ENCODE measurements at regions not wholly inside any gene's neighbourhood (a gene's known extent, or its start where the extent isn't known, plus 50 kb on each side); places are given as distances from the start of the nearest gene placed in this dataset.
A peak's percentile ranks its signal among the peaks of the same experiment; 100 is the strongest.
"Not testable (repeated sequence)": the region's sequence is repeated elsewhere in the genome, so short reads cannot be mapped to it uniquely, and the experiment has no call there.

- Histone ChIP-seq H3K4me1 (no peaks in the 10 kb centered on the region), H3K27ac (no peak overlapping the region), H3K36me3 (no peaks in the 10 kb centered on the region), H3K9me3 (no peaks in the 10 kb centered on the region), H3K27me3 (no peaks in the 10 kb centered on the region), H3K4me3 (no peak overlapping the region)
- peak in 1 of 3 donors; percentile 57 for TF ChIP-seq CTCF (IDR thresholded peaks at IDR 0.05)
- no peak for TF ChIP-seq POLR2AphosphoS5 (IDR thresholded peaks at IDR 0.05)
- DNase-seq (ENCODE audit: low spot score in 2 of 2), result no peak
- intact Hi-C loops (cut with DNase I; ENCODE audit: low total_unique reads), result no loop called here
Observed at GRCh38 chrY:19433059-19433458, 311.5 kb downstream of the KDM5D start.

GRCh38 chrY:19427736-19428518 is 316.6 kb downstream of the KDM5D start:
- H3K36me3 ChIP-seq, result no peaks in the 10 kb centered on the region
- H3K4me1 ChIP-seq, result no peaks in the 10 kb centered on the region
- DNase-seq (ENCODE audit: low spot score in 2 of 2), result no peak
- TF ChIP-seq POLR2A (IDR thresholded peaks at IDR 0.05) (no peak), POLR2AphosphoS5 (IDR thresholded peaks at IDR 0.05) (no peak), CTCF (IDR thresholded peaks at IDR 0.05) (no peak)
- no peak overlapping the region for H3K4me3 ChIP-seq
- H3K27me3 ChIP-seq, result no peaks in the 10 kb centered on the region
- H3K27ac ChIP-seq, result no peak overlapping the region
- H3K9me3 ChIP-seq, result no peaks in the 10 kb centered on the region
- intact Hi-C loops (cut with DNase I; ENCODE audit: low total_unique reads), result no loop called here

- H3K4me3 ChIP-seq; H3K27ac ChIP-seq; H3K4me1 ChIP-seq; DNase-seq (ENCODE audit: low spot score in 2 of 2); intact Hi-C loops (cut with DNase I; ENCODE audit: low total_unique reads); H3K9me3 ChIP-seq; H3K27me3 ChIP-seq; H3K36me3 ChIP-seq: not testable (repeated sequence)
Observed at GRCh38 chrY:19427191-19427590, 317.3 kb downstream of the KDM5D start.

- Histone ChIP-seq H3K9me3 (no peaks in the 10 kb centered on the region), H3K4me3 (no peak overlapping the region), H3K27me3 (no peaks in the 10 kb centered on the region), H3K36me3 (no peaks in the 10 kb centered on the region), H3K4me1 (no peaks in the 10 kb centered on the region), H3K27ac (no peak overlapping the region)
- DNase-seq (ENCODE audit: low spot score in 2 of 2), result no peak
- intact Hi-C loops (cut with DNase I; ENCODE audit: low total_unique reads), result no loop called here
- TF ChIP-seq CTCF (IDR thresholded peaks at IDR 0.05) (no peak), POLR2AphosphoS5 (IDR thresholded peaks at IDR 0.05) (no peak), POLR2A (IDR thresholded peaks at IDR 0.05) (no peak)
Observed at GRCh38 chrY:19410980-19411766, 333.4 kb downstream of the KDM5D start.

- H3K36me3 ChIP-seq, result no peaks in the 10 kb centered on the region
- no peak overlapping the region for H3K4me3 ChIP-seq
- DNase-seq (ENCODE audit: low spot score in 2 of 2), result no peak
- no peaks in the 10 kb centered on the region for H3K4me1 ChIP-seq
- intact Hi-C loops (cut with DNase I; ENCODE audit: low total_unique reads), result no loop called here
- TF ChIP-seq POLR2AphosphoS5 (IDR thresholded peaks at IDR 0.05) (no peak), CTCF (IDR thresholded peaks at IDR 0.05) (no peak), POLR2A (IDR thresholded peaks at IDR 0.05) (no peak)
- no peaks in the 10 kb centered on the region for H3K27me3 ChIP-seq
- H3K27ac ChIP-seq, result no peak overlapping the region
- no peaks in the 10 kb centered on the region for H3K9me3 ChIP-seq
Observed at GRCh38 chrY:19406246-19406645, 338.3 kb downstream of the KDM5D start.
